ENCODE measurements at regions not wholly inside any gene's neighbourhood (a gene's known extent, or its start where the extent isn't known, plus 50 kb on each side); places are given as distances from the start of the nearest gene placed in this dataset.
"Not testable (repeated sequence)": the region's sequence is repeated elsewhere in the genome, so short reads cannot be mapped to it uniquely, and the experiment has no call there.

DNA sequence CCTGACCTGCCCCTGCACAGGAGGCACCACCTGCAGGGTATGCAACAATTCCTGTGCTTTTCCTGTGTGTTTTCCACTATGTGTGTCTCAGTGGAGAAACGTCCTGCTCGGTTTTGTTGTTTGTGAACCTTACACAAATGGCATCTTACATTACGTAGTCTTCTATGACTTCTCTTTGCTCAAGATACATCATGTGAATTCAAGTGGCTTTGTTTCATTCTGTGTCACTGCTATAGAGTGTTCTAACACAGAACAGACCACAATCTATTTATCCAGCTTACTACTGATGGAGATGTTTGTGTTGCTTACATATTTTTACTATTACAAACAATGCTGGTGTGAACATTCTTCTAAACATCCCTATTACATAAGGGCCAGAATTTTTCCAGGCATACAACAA lies 97.7 kb downstream of the ANKRD10 start:
- no peak for TF ChIP-seq POLR2A (IDR thresholded peaks at IDR 0.05)
- TF ChIP-seq, protein P1, sequence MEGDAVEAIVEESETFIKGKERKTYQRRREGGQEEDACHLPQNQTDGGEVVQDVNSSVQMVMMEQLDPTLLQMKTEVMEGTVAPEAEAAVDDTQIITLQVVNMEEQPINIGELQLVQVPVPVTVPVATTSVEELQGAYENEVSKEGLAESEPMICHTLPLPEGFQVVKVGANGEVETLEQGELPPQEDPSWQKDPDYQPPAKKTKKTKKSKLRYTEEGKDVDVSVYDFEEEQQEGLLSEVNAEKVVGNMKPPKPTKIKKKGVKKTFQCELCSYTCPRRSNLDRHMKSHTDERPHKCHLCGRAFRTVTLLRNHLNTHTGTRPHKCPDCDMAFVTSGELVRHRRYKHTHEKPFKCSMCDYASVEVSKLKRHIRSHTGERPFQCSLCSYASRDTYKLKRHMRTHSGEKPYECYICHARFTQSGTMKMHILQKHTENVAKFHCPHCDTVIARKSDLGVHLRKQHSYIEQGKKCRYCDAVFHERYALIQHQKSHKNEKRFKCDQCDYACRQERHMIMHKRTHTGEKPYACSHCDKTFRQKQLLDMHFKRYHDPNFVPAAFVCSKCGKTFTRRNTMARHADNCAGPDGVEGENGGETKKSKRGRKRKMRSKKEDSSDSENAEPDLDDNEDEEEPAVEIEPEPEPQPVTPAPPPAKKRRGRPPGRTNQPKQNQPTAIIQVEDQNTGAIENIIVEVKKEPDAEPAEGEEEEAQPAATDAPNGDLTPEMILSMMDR (IDR thresholded peaks at IDR 0.05) = no peak
- no peak for TF ChIP-seq EP300 (IDR thresholded peaks at IDR 0.05)
- Histone ChIP-seq H3K27me3 (no peaks in the 10 kb centered on the region), H3K4me1 (ENCODE audit: insufficient read depth) (no peaks in the 10 kb centered on the region), H3K9me3 (no peaks in the 10 kb centered on the region), H3K27ac (no peak overlapping the region), H3K36me3 (no peaks in the 10 kb centered on the region), H3K4me3 (no peak overlapping the region)
- DNase-seq = no peak
- intact Hi-C loops (cut with DNase I) = loop anchor here in 2 of 4 donors (5.0 to 10.0 kb wide), 3 partner anchors 102 to 225 kb away; partner anchors contain the start of gene ING1 (in 1 of the 2)
- WGBS, 3 donors = 43 to 70% (median 57%) methylated on average over 3 of the region's 3 CpGs

DNA sequence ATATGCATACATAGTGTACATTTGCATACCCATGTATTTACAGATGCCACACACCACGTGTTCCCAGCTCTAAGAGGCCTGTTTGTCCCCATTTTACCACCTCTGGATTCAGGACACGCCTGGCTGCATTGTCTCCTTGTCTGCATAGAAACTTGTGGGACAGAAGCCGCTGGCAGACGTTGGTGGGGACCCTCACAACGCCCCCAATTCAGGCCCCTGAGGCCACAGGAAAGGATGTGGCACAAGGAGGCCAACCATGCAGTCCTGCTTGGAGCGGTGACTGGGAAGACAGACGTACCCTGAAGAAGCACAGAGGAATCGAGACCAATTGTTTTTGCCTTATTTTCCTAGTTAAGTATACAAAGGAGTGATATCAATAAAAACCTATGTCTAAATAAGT lies 96.1 kb downstream of the ANKRD10 start:
- TF ChIP-seq, protein P1 (IDR thresholded peaks at IDR 0.05) = no peak
- TF ChIP-seq POLR2A (IDR thresholded peaks at IDR 0.05) (no peak), EP300 (IDR thresholded peaks at IDR 0.05) (no peak)
- intact Hi-C loops (cut with DNase I) = loop anchor here in 2 of 4 donors (5.0 to 10.0 kb wide), 3 partner anchors 104 to 226 kb away; partner anchors contain the start of gene ING1 (in 1 of the 2)
- Histone ChIP-seq H3K4me1 (ENCODE audit: insufficient read depth) (no peaks in the 10 kb centered on the region), H3K27ac (no peak overlapping the region), H3K27me3 (no peaks in the 10 kb centered on the region), H3K4me3 (no peak overlapping the region), H3K9me3 (no peaks in the 10 kb centered on the region), H3K36me3 (no peaks in the 10 kb centered on the region)
- no peak for DNase-seq
- 84 to 89% (median 88%) methylated on average over 8 of the region's 8 CpGs for WGBS, 3 donors

DNA sequence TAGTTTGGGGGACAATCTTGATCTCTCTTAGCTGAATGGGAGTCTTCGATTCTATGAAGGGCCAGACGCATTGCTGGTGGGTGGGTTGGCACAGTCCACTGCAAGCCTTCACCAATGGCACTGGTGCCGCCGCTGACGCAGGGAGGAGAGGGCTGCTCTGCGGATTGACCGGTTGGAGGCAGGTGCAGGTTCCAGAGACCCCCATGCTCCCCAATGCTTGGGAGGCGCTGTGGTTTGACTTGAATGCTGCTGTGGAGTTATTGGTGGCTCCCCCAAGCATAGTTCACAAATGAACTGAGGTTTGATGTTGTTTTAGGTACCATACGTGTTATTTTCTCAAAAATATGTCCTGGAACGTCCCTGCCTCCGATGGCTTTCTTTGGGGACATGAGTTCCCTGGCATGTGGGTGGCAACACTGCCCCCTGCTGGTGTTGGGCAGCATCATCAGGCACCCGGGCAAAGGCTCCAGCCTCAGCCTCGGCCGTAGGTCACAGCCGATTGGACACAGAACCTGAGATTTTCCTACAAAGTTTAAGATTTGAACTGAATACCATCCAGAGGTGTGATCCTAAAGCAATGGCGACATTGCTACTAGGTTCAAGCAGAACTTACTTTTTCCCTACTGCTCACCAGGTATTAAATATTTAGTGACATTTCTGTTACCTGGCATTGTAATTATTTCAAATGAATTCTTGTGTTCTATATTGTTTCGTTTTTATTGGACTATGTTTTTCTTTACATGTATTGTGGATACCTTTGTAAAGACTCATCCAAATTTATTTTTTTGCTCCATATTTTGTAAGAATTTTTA lies 95.5 kb downstream of the ANKRD10 start:
- Histone ChIP-seq H3K4me1 (ENCODE audit: insufficient read depth) (no peaks in the 10 kb centered on the region), H3K4me3 (no peak overlapping the region), H3K27me3 (no peaks in the 10 kb centered on the region), H3K27ac (no peak overlapping the region), H3K9me3 (no peaks in the 10 kb centered on the region), H3K36me3 (no peaks in the 10 kb centered on the region)
- 30 to 33% (median 31%) methylated on average over 17 of the region's 17 CpGs for WGBS, 3 donors
- peak; percentile 64 to 85 (median 82) for DNase-seq
- intact Hi-C loops (cut with DNase I) = loop anchor here in 3 of 4 donors (5.0 to 10.0 kb wide), 3 partner anchors 105 to 227 kb away; partner anchors contain the start of gene ING1 (in 1 of the 3)
- TF ChIP-seq, protein P1 (IDR thresholded peaks at IDR 0.05) = peak; percentile 90 to 95 (median 94)
- no peak for TF ChIP-seq EP300 (IDR thresholded peaks at IDR 0.05)

DNA sequence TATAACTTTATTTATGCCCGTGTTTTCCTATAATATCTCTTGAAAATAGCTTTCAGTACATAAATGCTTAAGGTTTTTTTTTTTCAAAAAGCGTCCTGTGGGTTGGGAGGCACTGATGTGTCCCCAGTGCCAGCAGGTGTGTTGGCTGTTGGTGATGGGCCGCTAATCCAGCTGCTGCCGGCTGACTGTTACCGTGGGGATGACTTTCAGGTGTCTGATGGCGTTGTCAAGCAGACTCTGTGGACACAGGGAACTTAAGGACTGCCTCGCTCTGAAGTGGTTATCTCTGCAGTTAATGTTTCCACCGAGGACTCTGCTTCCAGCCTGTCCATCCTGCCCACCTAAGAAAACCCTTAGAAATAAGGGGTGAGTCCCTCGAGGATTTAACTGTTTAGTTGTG lies 94.5 kb downstream of the ANKRD10 start:
- Histone ChIP-seq H3K27me3 (no peaks in the 10 kb centered on the region), H3K4me3 (no peak overlapping the region), H3K9me3 (no peaks in the 10 kb centered on the region), H3K4me1 (ENCODE audit: insufficient read depth) (peaks cover 3% of the 10 kb centered on the region), H3K36me3 (no peaks in the 10 kb centered on the region), H3K27ac (no peak overlapping the region)
- no peak for DNase-seq
- 61 to 81% (median 67%) methylated on average over 9 of the region's 9 CpGs for WGBS, 3 donors
- TF ChIP-seq, protein P1 (IDR thresholded peaks at IDR 0.05) = no peak
- TF ChIP-seq POLR2A (IDR thresholded peaks at IDR 0.05) (no peak), EP300 (IDR thresholded peaks at IDR 0.05) (no peak)
- intact Hi-C loops (cut with DNase I) = loop anchor here in 1 of 4 donors (10.0 kb wide), 1 partner anchor 226 kb away; no protein-coding TSS in a partner anchor

DNA sequence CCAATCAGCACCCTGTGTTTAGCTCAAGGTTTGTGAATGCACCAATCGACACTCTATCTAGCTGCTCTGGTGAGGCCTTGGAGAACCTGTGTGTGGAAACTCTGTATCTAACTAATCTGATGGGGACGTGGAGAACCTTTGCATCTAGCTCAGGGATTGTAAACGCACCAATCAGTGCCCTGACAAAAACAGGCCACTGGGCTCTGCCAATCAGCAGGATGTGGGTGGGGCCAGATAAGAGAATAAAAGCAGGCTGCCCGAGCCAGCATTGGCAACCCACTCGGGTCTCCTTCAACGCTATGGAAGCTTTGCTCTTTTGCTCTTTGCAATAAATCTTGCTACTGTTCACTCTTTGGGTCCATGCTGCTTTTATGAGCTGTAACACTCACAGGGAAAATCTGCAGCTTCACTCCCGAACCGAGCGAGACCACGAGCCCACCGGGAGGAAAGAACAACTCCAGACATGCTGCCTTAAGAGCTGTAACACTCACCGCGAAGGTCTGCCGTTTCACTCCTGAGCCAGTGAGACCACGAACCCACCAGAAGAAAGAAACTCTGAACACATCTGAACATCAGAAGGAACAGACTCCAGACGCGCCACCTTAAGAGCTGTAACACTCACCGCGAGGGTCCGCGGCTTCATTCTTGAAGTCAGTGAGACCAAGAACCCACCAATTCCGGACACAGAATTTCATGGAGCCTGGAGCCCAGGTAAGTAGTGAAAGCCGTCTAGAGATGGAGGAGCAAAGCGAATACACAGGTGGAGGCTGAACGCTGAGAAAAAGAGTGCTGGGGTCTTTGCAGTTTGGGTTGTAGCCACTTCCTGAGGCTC lies 92.8 kb downstream of the ANKRD10 start:
- WGBS, 3 donors = 85 to 90% (median 90%) methylated on average over 25 of the region's 25 CpGs
- DNase-seq; H3K4me1 ChIP-seq (ENCODE audit: insufficient read depth); H3K27me3 ChIP-seq; H3K9me3 ChIP-seq; H3K36me3 ChIP-seq; H3K4me3 ChIP-seq; H3K27ac ChIP-seq: not testable (repeated sequence)
- intact Hi-C loops (cut with DNase I) = loop anchor here in 1 of 4 donors (10.0 kb wide), 1 partner anchor 227 kb away; no protein-coding TSS in a partner anchor
